H9 (cell line): ENCODE measurements at regions not wholly inside any gene's neighbourhood (a gene's known extent, or its start where the extent isn't known, plus 50 kb on each side); places are given as distances from the start of the nearest gene placed in this dataset.
A peak's percentile ranks its signal among the peaks of the same experiment; 100 is the strongest.

ENCODE experiments used
- DNase-seq: peaks from one replicate; pipeline ENCODE4 v3.0.0-alpha.2; 2017
- H2AFZ ChIP-seq: one replicate; pipeline ENCODE4 v1.6.1; 2013; ENCODE audit warnings: mild to moderate bottlenecking, low read length, control low read depth, moderate library complexity
- H2AK5ac ChIP-seq: 2 replicates; pipeline ENCODE4 v1.6.1; 2013; ENCODE audit warnings: low read length, control low read depth, mixed read lengths; ENCODE audit not compliant: insufficient read length
- H2BK120ac ChIP-seq: one replicate; pipeline ENCODE4 v1.6.1; 2013; ENCODE audit warnings: low read depth, mild to moderate bottlenecking, low read length, control low read depth, inconsistent platforms; ENCODE audit not compliant: poor library complexity, severe bottlenecking
- H2BK12ac ChIP-seq: 2 replicates; pipeline ENCODE4 v1.6.1; 2013; ENCODE audit warnings: low read length, control low read depth, mixed read lengths, low read depth; ENCODE audit not compliant: insufficient read length
- H2BK15ac ChIP-seq: 2 replicates; pipeline ENCODE4 v1.6.1; 2013; ENCODE audit warnings: low read depth, low read length, control low read depth
- H2BK20ac ChIP-seq: one replicate; pipeline ENCODE4 v1.6.1; 2013; ENCODE audit warnings: low read depth, mild to moderate bottlenecking, low read length, control low read depth, inconsistent platforms; ENCODE audit not compliant: poor library complexity, severe bottlenecking
- H2BK5ac ChIP-seq: 2 replicates; pipeline ENCODE4 v1.6.1; 2013; ENCODE audit warnings: low read length, control low read depth, mixed read lengths; ENCODE audit not compliant: insufficient read length
- H3K14ac ChIP-seq: 2 replicates; pipeline ENCODE4 v1.6.1; 2013; ENCODE audit warnings: low read length, control low read depth; ENCODE audit not compliant: insufficient read depth
- H3K18ac ChIP-seq: 2 replicates; pipeline ENCODE4 v1.6.1; 2013; ENCODE audit warnings: low read depth, mild to moderate bottlenecking, mixed read lengths, low read length, control low read depth; ENCODE audit not compliant: insufficient read length
- H3K23ac ChIP-seq: 2 replicates; pipeline ENCODE4 v1.6.1; 2013; ENCODE audit warnings: low read length, control low read depth, mixed read lengths, low read depth; ENCODE audit not compliant: insufficient read length
- H3K23me2 ChIP-seq: 2 replicates; pipeline ENCODE4 v1.6.1; 2013; ENCODE audit warnings: low read depth, mild to moderate bottlenecking, mixed read lengths, low read length, control low read depth; ENCODE audit not compliant: insufficient read length, poor library complexity, severe bottlenecking
- H3K27ac ChIP-seq: 2 replicates; pipeline ENCODE4 v1.5.1; 2013; ENCODE audit warnings: low read length, control low read depth, mixed read lengths, low read depth; ENCODE audit not compliant: insufficient read length
- H3K27me3 ChIP-seq: 2 replicates; pipeline ENCODE4 v1.6.1; 2013; ENCODE audit warnings: low read length, control low read depth, inconsistent platforms; ENCODE audit not compliant: insufficient read depth
- H3K4ac ChIP-seq: 2 replicates; pipeline ENCODE4 v1.6.1; 2013; ENCODE audit warnings: low read depth, mild to moderate bottlenecking, control low read depth, inconsistent platforms, low read length, moderate library complexity
- H3K4me1 ChIP-seq: 2 replicates; pipeline ENCODE4 v1.6.1; 2013; ENCODE audit warnings: low read length, control low read depth, inconsistent platforms; ENCODE audit not compliant: insufficient read depth
- H3K4me2 ChIP-seq: 2 replicates; pipeline ENCODE4 v1.6.1; 2013; ENCODE audit warnings: low read length, control low read depth, mixed read lengths; ENCODE audit not compliant: insufficient read length, insufficient read depth
- H3K56ac ChIP-seq: 2 replicates; pipeline ENCODE4 v1.6.1; 2013; ENCODE audit warnings: low read depth, mild to moderate bottlenecking, mixed read lengths, low read length, control low read depth; ENCODE audit not compliant: insufficient read length
- H3K79me1 ChIP-seq: 2 replicates; pipeline ENCODE4 v1.6.1; 2013; ENCODE audit warnings: low read depth, mild to moderate bottlenecking, moderate library complexity, low read length, control low read depth, inconsistent platforms; ENCODE audit not compliant: insufficient read depth, poor library complexity, severe bottlenecking
- H3K79me2 ChIP-seq: 2 replicates; pipeline ENCODE4 v1.6.1; 2013; ENCODE audit warnings: low read length, control low read depth, inconsistent platforms; ENCODE audit not compliant: insufficient read depth
- H3K9ac ChIP-seq: 2 replicates; pipeline ENCODE4 v1.6.1; 2013; ENCODE audit warnings: low read length, control low read depth, mixed read lengths; ENCODE audit not compliant: insufficient read length; ENCODE audit errors: extremely low read depth
- H3K9me3 ChIP-seq: one replicate; pipeline ENCODE4 v1.6.1; 2013; ENCODE audit warnings: low read depth, low read length, inconsistent platforms; ENCODE audit not compliant: control insufficient read depth
- H3T11ph ChIP-seq: one replicate; pipeline ENCODE4 v1.6.1; 2013; ENCODE audit warnings: mild to moderate bottlenecking, low read length, control low read depth, inconsistent platforms
- H4K20me1 ChIP-seq: one replicate; pipeline ENCODE4 v1.6.1; 2013; ENCODE audit not compliant: control insufficient read depth, insufficient read length, insufficient read depth
- H4K5ac ChIP-seq: 2 replicates; pipeline ENCODE4 v1.6.1; 2013; ENCODE audit warnings: low read depth, mild to moderate bottlenecking, mixed read lengths, low read length, control low read depth; ENCODE audit not compliant: insufficient read length
- H4K8ac ChIP-seq: replicated peaks from 2 replicates; pipeline ENCODE4 v1.6.1; 2013; ENCODE audit warnings: low read length, control low read depth, mixed read lengths, low read depth; ENCODE audit not compliant: insufficient read length
- H4K91ac ChIP-seq: 2 replicates; pipeline ENCODE4 v1.6.1; 2013; ENCODE audit warnings: low read depth, mild to moderate bottlenecking, moderate library complexity, mixed read lengths, low read length, control low read depth; ENCODE audit not compliant: insufficient read length
- H3K27ac Mint-ChIP-seq, 3 experiments: 2 replicates in 2 of 3; 3 replicates in 1 of 3; pipeline ENCODE4 v1.8.0; 2020 to 2021; ENCODE audit warnings: mixed read lengths in 3 of 3, mild to moderate bottlenecking in 1 of 3, moderate library complexity in 1 of 3
- H3K27me3 Mint-ChIP-seq: 2 replicates; pipeline ENCODE4 v1.8.0; 2021; ENCODE audit warnings: low read depth, mild to moderate bottlenecking, moderate library complexity, mixed read lengths
- H3K36me3 Mint-ChIP-seq, 3 experiments: 2 replicates in 2 of 3; 3 replicates in 1 of 3; pipeline ENCODE4 v1.8.0; 2020 to 2021; ENCODE audit warnings: low read depth in 3 of 3, mixed read lengths in 3 of 3; ENCODE audit not compliant: insufficient read depth in 1 of 3
- H3K4me1 Mint-ChIP-seq, 2 experiments: 2 replicates each; pipeline ENCODE4 v1.8.0; 2020; ENCODE audit warnings: mixed read lengths in 2 of 2
- H3K4me3 Mint-ChIP-seq, 2 experiments: 2 replicates in 1 of 2; 3 replicates in 1 of 2; pipeline ENCODE4 v1.8.0; 2020 to 2021; ENCODE audit warnings: mild to moderate bottlenecking in 2 of 2, mixed read lengths in 2 of 2, moderate library complexity in 1 of 2
- H3K9me3 Mint-ChIP-seq, 2 experiments: 2 replicates in 1 of 2; 3 replicates in 1 of 2; pipeline ENCODE4 v1.8.0; 2020; ENCODE audit warnings: mild to moderate bottlenecking in 2 of 2, mixed read lengths in 2 of 2, moderate library complexity in 1 of 2
- CTCF ChIP-seq: fragments of 200-600 bp; sonication (generic); conservative IDR thresholded peaks from 3 replicates; pipeline ENCODE4 v1.8.0; 2021; ENCODE audit warnings: antibody characterized with exemption, mild to moderate bottlenecking
- WGBS: extraction: QIAGEN DNeasy Blood & Tissue Kit; methylation state at CpG from one replicate; pipeline ENCODE4 v1.1.7; 2013; ENCODE audit warnings: missing lambda C conversion rate, low lambda C conversion rate, mixed read lengths; ENCODE audit not compliant: insufficient read length; ENCODE audit errors: extremely low coverage; 5-methylcytosine and 5-hydroxymethylcytosine counted together

GRCh38 chr20:51941503-51941902 lies 139.2 kb upstream of the SALL4 start:
- H3K23ac ChIP-seq, result no peak overlapping the region
- no peak overlapping the region for H2BK5ac ChIP-seq
- no peak overlapping the region for H2BK20ac ChIP-seq
- H3K9ac ChIP-seq, result no peak overlapping the region
- no peak for TF ChIP-seq CTCF
- H3K9me3 ChIP-seq, result no peaks in the 10 kb centered on the region
- no peak overlapping the region for H3K4me2 ChIP-seq
- H3K79me1 ChIP-seq, result no peaks in the 10 kb centered on the region
- WGBS, result no CpG with 5 or more reads among the region's 6 CpGs
- H3K4me1 ChIP-seq, result no peaks in the 10 kb centered on the region
- no peak overlapping the region for H3K27ac ChIP-seq
- H3K56ac ChIP-seq, result no peak overlapping the region
- no peak for DNase-seq
- no peak overlapping the region for H4K91ac ChIP-seq
- H2AFZ ChIP-seq, result no peak overlapping the region
- H3K27me3 ChIP-seq, result no peaks in the 10 kb centered on the region
- no peaks in the 10 kb centered on the region for H3K79me2 ChIP-seq
- H4K20me1 ChIP-seq, result no peaks in the 10 kb centered on the region
- no peak overlapping the region for H2AK5ac ChIP-seq
- Mint-ChIP-seq H3K27ac (peak overlapping the region in 1 of 3 experiments; percentile 32; a peak in 1 of 7 replicates), H3K9me3 (no peaks in the 10 kb centered on the region), H3K4me1 (no peaks in the 10 kb centered on the region; a peak in 1 of 4 replicates), H3K27me3 (no peaks in the 10 kb centered on the region), H3K36me3 (no peaks in the 10 kb centered on the region), H3K4me3 (no peak overlapping the region)
- H3K18ac ChIP-seq, result no peak overlapping the region
- H3K14ac ChIP-seq, result no peak overlapping the region
- H4K5ac ChIP-seq, result no peak overlapping the region
- no peak overlapping the region for H4K8ac ChIP-seq
- no peak overlapping the region for H3K4ac ChIP-seq
- H2BK15ac ChIP-seq, result no peak overlapping the region
- H2BK12ac ChIP-seq, result no peak overlapping the region
- no peak overlapping the region for H3T11ph ChIP-seq
- no peak overlapping the region for H2BK120ac ChIP-seq
- no peaks in the 10 kb centered on the region for H3K23me2 ChIP-seq
